GM18907 (cell line): ENCODE measurements at regions not wholly inside any gene's neighbourhood (a gene's known extent, or its start where the extent isn't known, plus 50 kb on each side); places are given as distances from the start of the nearest gene placed in this dataset.
"Not testable (repeated sequence)": the region's sequence is repeated elsewhere in the genome, so short reads cannot be mapped to it uniquely, and the experiment has no call there.

ENCODE experiments used
- ATAC-seq: cut with Tn5 transposase; IDR thresholded peaks from one replicate; pipeline ENCODE4 v1.9.1; 2021; ENCODE audit warnings: mild to moderate bottlenecking, moderate library complexity; ENCODE audit not compliant: unreplicated experiment

GRCh38 chr3:178342111-178342510 is 194.1 kb upstream of the KCNMB2 start:
- no peak for ATAC-seq

DNA sequence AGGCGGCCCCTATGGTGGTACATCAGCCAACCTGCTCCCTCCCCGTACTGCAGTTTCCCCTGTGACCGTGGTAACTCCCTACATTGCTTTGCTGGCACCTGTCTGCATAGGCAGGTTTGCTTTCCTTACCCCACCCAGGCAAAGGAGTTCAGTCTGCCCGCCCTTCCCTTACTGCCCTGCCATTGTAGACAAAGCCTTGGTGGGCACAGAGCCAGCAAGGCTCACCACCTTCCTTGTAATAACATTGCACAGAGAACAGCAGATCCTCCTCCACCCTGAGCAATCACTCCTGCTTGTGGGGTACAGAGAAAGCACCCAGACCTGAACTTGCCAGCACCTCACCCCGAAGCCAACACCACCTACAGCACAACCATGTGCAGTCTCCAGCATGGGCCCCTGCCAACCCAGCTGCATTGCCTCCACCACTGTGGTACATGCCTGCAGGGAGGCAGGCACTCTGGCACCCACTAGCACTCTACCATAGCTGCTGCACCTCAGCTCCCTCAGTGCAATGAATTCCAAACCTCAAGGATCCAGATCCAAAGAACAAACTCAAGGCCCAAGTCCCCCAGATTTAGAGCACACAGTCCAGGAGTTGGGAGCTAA is 192.7 kb upstream of the KCNMB2 start:
- no peak for ATAC-seq

GRCh38 chr3:178345944-178346343 is 190.3 kb upstream of the KCNMB2 start:
- no peak for ATAC-seq

DNA sequence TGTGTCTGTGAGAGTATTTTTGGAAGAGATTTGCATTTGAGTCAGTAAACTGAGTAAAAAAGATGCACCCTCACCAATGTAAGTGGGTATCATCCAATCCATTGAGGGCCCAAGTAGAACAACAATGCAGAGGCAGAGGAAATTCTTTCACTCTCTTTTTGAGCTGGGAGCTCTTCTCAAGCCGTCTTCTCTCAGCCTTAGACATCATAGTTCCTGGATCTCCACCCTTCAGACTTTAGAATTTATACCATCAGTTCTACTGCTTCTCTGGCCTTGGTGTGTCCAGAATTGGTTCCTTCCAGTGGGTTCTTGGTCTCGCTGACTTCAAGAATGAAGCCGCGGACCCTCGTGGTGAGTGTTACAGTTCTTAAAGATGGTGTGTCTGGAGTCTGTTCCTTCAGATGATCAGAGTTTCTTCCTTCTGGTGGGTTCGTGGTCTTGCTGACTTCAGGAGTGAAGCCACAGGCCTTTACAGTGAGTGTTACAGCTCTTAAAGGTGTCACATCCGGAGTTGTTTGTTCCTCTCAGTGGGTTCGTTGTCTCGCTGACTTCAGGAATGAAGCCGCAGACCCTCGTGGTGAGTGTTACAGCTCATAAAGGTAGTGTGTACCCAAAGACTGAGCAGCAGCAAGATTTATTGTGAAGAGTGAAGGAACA is 187.5 kb upstream of the KCNMB2 start:
- ATAC-seq, result not testable (repeated sequence)

DNA sequence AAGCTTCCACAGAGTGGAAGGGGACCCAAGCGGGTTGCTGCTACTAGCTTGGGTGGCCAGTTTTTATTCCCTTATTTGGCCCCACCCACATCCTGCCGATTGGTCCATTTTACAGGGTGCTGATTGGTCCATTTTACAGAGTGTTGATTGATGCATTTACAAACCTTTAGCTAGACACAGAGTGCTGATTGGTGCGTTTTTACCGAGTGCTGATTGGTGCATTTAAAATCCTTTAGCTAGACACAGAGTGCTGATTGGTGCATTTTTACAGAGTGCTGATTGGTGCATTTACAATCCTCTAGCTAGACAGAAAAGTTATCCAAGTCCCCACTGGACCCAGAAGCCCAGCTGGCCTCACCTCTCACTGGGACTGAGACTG is 187.0 kb upstream of the KCNMB2 start:
- ATAC-seq, result not testable (repeated sequence)

DNA sequence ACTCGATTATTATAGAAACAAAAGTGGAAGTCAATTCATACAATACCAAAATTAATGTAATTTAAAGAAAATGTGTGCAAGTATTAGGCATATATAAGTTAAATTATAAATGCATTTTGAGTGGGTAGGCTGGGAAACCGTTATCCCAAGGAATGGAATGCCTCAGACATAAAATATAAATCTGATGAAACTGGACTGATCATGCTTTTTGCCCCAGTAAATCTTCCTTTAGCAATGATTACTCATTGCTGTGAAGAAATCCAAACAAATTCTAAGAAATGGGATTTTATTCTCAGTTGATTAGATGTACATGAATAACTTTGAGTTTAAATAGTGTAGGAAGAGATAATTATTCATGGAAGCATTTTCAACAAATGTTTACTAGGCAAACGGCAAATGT is 185.5 kb upstream of the KCNMB2 start:
- ATAC-seq, result no peak

- ATAC-seq, result no peak
Measured at GRCh38 chr3:178352326-178353005, 183.8 kb upstream of the KCNMB2 start.

- ATAC-seq, result no peak
Measured at GRCh38 chr3:178353006-178353694, 183.1 kb upstream of the KCNMB2 start.

DNA sequence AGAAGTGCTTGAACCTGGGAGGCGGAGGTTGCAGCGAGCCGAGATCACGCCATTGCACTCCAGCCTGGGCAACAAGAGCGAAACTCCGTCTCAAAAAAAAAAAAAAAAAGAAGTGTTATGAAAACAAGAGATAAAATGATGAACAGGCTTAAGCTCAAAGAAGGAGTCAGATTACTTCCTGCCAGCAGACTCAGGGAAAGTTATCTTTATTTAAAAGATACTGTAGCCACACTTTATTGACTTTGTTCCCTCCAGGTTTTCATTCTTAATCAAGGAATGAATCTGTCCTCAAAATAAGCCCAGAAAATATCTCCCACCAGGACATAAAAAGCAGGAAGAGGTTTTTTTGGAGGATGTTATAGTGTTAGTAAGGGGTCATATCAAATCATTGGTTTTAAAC is 176.5 kb upstream of the KCNMB2 start:
- ATAC-seq, result no peak

- not testable (repeated sequence) for ATAC-seq
Measured at GRCh38 chr3:178363048-178363447, 173.2 kb upstream of the KCNMB2 start.

DNA sequence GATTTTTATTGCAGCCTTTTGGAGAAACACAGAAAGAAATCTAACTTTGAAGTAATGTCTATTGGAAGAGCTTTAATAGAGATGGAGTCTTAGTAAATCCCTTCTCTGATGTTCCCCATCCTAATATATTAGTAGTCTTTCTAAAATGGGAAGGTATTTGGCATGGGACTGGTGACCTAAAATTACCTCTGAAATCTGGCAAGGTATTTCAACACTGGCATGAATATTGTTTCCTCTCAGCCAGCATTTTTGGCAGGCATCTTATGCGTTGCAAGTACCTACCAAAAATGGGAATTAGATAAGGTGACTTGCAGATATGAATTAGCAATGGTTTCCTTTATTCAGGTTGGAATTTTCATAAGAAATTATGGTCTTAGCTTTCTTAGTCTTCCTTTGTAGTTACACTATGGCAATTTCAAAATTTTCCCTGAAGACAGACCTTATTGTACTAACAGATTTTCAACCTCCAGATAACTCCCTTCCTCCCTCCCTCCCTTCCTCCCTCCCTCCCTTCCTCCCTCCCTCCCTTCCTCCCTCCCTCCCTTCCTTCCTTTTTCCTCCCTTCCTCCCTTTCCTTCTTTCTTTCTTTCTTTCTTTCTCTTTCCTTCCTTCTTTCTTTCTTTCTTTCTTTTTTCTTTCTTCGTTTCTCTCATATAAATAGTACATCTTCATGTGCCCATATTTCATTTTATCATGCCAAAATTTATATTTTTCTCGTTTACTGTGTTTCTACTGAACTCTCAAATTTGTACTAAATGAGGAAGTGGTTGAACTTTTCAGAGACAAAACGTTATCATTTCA is 168.2 kb upstream of the KCNMB2 start:
- no peak for ATAC-seq

DNA sequence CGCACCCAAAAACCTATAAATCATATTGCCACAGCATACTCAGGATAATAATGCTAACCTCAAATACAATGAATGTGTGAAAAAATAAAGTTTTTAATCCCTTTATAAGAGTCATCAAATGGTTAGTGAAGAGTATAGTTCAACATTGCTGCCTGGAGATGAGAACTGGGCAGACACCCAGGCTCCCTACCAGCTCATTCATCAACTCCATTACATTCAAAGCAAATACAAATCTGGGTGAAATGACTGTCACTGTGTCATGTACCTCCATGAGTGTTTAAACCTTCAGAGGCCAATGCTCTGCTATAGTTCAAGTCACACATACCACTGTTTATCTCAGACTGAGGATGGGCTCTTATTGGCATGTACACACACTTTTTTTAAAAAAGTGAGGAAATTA is 167.2 kb upstream of the KCNMB2 start:
- no peak for ATAC-seq

DNA sequence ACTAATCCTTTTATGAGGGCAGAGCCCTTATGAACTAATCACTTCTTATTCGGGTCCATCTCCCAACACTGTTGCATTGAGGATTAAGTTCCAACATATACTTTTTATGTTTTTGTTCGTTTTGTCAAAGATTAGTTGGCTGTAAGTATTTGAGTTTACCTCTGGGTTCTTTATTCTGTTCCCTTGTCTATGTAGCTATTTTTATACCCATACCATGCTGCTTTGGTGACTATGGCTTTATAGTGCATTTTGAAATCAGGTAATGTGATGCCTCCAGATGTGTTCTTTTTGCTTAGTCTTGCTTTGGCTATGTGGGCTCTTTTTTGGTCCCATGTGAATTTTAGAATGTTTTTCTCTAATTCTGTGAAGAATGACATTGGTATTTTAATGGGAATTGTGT is 166.4 kb upstream of the KCNMB2 start:
- ATAC-seq, result no peak

- no peak for ATAC-seq
Measured at GRCh38 chr3:178370387-178370786, 165.8 kb upstream of the KCNMB2 start.

DNA sequence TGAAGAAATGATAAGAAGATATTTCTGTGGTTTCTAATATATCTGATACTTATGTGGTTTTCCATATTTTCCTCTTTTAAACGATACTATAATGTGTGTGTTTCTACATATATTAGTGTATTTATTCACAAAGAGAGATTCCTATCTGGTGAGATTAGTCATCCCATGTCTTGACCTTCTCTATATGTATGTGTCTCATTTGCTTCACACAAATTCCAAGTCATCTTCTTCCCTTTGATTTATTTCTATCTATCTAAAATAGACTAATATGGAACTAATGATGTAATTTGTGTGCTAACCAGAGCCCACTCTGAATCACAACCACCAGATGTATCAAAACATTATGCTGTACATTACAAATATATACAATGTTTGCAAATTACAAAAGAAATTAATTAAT is 154.7 kb upstream of the KCNMB2 start:
- ATAC-seq, result no peak

DNA sequence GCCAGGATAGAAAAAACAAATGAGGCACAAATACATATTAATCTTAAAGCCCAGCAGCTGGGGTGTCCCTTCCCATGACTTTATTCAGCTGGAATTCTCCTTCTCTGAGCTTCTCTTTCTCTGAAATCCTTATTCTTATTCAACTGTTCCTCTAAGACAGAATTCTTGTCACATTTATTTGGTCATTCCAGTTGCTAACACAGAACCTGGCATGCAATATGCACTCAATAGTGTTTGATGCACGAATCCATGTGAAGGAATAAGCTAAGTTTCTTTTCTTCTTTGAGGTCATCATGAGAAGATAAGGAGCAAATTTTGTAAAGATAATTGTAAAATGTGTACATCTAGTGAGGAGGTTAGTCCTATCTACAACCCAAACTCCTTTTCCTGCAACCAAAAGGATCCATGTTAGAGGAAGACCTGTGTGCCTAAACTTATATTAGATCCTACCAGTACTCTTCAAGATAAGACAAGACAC is 154.2 kb upstream of the KCNMB2 start:
- no peak for ATAC-seq

- ATAC-seq, result no peak
Measured at GRCh38 chr3:178382449-178383061, 153.7 kb upstream of the KCNMB2 start.

DNA sequence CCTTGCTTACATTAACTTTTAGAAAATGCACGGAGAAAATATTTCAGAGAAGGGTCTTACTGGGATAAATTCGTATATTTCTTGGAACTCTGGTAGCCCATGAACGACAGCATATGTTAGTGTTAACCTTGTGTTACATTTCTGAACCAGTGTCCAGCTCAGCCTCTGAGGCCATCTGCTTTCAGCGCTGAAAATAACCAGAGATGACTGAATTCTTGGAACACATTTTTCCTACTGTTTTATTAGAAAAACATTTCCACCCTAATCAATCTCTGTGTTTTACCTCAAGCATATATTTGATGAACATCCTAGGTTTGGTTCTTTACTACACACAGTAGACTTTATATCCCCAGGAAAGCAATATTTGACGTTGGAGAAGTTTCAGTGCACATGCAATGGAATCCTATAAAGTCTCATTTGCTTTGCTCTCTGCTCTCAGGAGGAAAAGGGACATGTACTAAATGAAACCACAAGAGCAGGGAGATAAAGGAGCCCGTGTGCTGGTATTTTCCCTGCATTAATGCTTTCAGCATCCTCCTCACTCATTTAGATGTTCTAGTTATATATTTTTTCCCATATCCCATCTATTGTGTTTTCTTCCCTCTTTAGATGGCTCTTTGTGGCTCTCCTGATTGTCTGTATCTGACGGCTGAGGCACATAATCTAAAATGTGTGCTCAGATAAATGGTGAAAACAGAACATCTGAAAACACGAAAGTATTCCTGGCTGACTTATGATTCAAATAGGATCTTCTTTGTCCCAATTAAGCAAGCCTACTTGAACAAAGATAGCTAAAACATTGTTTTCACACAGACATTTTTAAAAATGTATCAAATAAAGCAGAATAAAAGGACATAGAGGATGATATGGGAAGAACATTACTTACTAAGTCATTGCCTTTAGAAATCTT is 151.7 kb upstream of the KCNMB2 start:
- no peak for ATAC-seq

GRCh38 chr3:178385280-178385952 is 150.8 kb upstream of the KCNMB2 start:
- ATAC-seq, result no peak
